NT2/D1 (cell line): ENCODE measurements at regions not wholly inside any gene's neighbourhood (a gene's known extent, or its start where the extent isn't known, plus 50 kb on each side); places are given as distances from the start of the nearest gene placed in this dataset.

Experiments
- SUZ12 ChIP-seq: IDR thresholded peaks from 2 replicates; pipeline ENCODE4 v1.6.1; 2011; ENCODE audit not compliant: insufficient read length, insufficient read depth; ENCODE audit errors: extremely low read depth
- YY1 ChIP-seq: IDR thresholded peaks from 2 replicates; pipeline ENCODE4 v1.6.1; 2011; ENCODE audit not compliant: insufficient read length, insufficient read depth
- ZNF274 ChIP-seq: IDR thresholded peaks from 2 replicates; pipeline ENCODE4 v1.6.1; 2011; ENCODE audit warnings: mild to moderate bottlenecking, low read depth, low read length

- no peak for TF ChIP-seq YY1
- no peak for TF ChIP-seq ZNF274
- no peak for TF ChIP-seq SUZ12
Measured at GRCh38 chr9:79384501-79384900, 187.3 kb upstream of the TLE4 start.
